H1 (cell line): ENCODE measurements at regions not wholly inside any gene's neighbourhood (a gene's known extent, or its start where the extent isn't known, plus 50 kb on each side); places are given as distances from the start of the nearest gene placed in this dataset.

ENCODE experiments used
- BCL11A ChIP-seq, 2 experiments: IDR thresholded peaks; one replicate each; pipeline ENCODE4 v1.6.1; 2011; ENCODE audit warnings: low read depth in 2 of 2, low read length in 2 of 2, mild to moderate bottlenecking in 2 of 2
- CHD7 ChIP-seq: fragments of 300-600 bp; sonication (generic); IDR thresholded peaks from 2 replicates; pipeline ENCODE4 v1.7.1; 2012; ENCODE audit warnings: low read length, moderate library complexity, mild to moderate bottlenecking, inconsistent platforms; ENCODE audit not compliant: insufficient replicate concordance

GRCh38 chr2:52608030-52608429, 1159.6 kb upstream of the CHAC2 start (continued):
- TF ChIP-seq CHD7 (no peak), BCL11A (IDR thresholded peaks at IDR 0.05; ENCODE audit: low read depth in 2 of 2, low read length in 2 of 2) (no peak)
